Loucy (cell line): ENCODE measurements at regions not wholly inside any gene's neighbourhood (a gene's known extent, or its start where the extent isn't known, plus 50 kb on each side); places are given as distances from the start of the nearest gene placed in this dataset.

Experiments used
- H2AFZ ChIP-seq: fragments of 200-600 bp; sonication (generic); 2 replicates; pipeline ENCODE4 v1.6.0; 2016; ENCODE audit warnings: antibody characterized with exemption, mild to moderate bottlenecking, low read length, moderate library complexity
- H3F3A ChIP-seq: fragments of 200-600 bp; 2 replicates; pipeline ENCODE4 v1.6.0; 2016; ENCODE audit warnings: antibody characterized with exemption, low read depth, mild to moderate bottlenecking
- H3K27me3 ChIP-seq: fragments of 200-600 bp; sonication (generic); 2 replicates; pipeline ENCODE4 v1.6.1; 2014; ENCODE audit warnings: low read length, mild to moderate bottlenecking; ENCODE audit not compliant: insufficient read depth, poor library complexity, severe bottlenecking
- H3K36me3 ChIP-seq: fragments of 200-600 bp; sonication (generic); 2 replicates; pipeline ENCODE4 v1.6.1; 2016; ENCODE audit warnings: low read length; ENCODE audit not compliant: insufficient read depth
- H3K4me1 ChIP-seq: fragments of 200-600 bp; sonication (generic); 2 replicates; pipeline ENCODE4 v1.5.1; 2014; ENCODE audit warnings: low read length, mild to moderate bottlenecking; ENCODE audit not compliant: insufficient read depth, poor library complexity, severe bottlenecking
- H3K4me2 ChIP-seq: fragments of 200-600 bp; sonication (generic); 2 replicates; pipeline ENCODE4 v1.6.0; 2014; ENCODE audit warnings: antibody characterized with exemption, low read length, low read depth, mild to moderate bottlenecking; ENCODE audit not compliant: poor library complexity, severe bottlenecking
- H3K4me3 ChIP-seq: fragments of 200-600 bp; sonication (generic); 2 replicates; pipeline ENCODE4 v1.5.1; 2014; ENCODE audit warnings: low read length, mild to moderate bottlenecking, mixed read lengths; ENCODE audit not compliant: poor library complexity, severe bottlenecking
- H3K79me2 ChIP-seq: fragments of 200-600 bp; sonication (generic); 2 replicates; pipeline ENCODE4 v1.6.1; 2014; ENCODE audit warnings: low read length; ENCODE audit not compliant: insufficient read depth
- H3K9ac ChIP-seq: fragments of 200-600 bp; sonication (generic); 2 replicates; pipeline ENCODE4 v1.6.0; 2014; ENCODE audit warnings: mild to moderate bottlenecking, low read depth, low read length, moderate library complexity; ENCODE audit not compliant: poor library complexity, severe bottlenecking
- H3K9me2 ChIP-seq: fragments of 200-600 bp; sonication (generic); replicated peaks from 2 replicates; pipeline ENCODE4 v1.6.1; 2016; ENCODE audit warnings: low read depth, low read length, mixed read lengths
- H3K9me3 ChIP-seq: fragments of 200-600 bp; sonication (generic); 2 replicates; pipeline ENCODE4 v1.6.1; 2014; ENCODE audit warnings: mild to moderate bottlenecking, antibody characterized with exemption, low read length, low read depth; ENCODE audit not compliant: insufficient read depth
- H4K20me1 ChIP-seq: fragments of 200-600 bp; sonication (generic); 2 replicates; pipeline ENCODE4 v1.6.0; 2014; ENCODE audit warnings: antibody characterized with exemption, low read length, mild to moderate bottlenecking; ENCODE audit not compliant: insufficient read depth, poor library complexity, severe bottlenecking
- CTCF ChIP-seq: fragments of 200-600 bp; sonication (generic); conservative IDR thresholded peaks from 2 replicates; pipeline ENCODE4 v1.5.1; 2014; ENCODE audit warnings: mild to moderate bottlenecking, antibody characterized with exemption, low read length
- EZH2phosphoT487 ChIP-seq: fragments of 200-600 bp; IDR thresholded peaks from 2 replicates; pipeline ENCODE4 v1.6.1; 2018; ENCODE audit warnings: antibody characterized with exemption, mild to moderate bottlenecking, moderate library complexity, borderline replicate concordance

DNA sequence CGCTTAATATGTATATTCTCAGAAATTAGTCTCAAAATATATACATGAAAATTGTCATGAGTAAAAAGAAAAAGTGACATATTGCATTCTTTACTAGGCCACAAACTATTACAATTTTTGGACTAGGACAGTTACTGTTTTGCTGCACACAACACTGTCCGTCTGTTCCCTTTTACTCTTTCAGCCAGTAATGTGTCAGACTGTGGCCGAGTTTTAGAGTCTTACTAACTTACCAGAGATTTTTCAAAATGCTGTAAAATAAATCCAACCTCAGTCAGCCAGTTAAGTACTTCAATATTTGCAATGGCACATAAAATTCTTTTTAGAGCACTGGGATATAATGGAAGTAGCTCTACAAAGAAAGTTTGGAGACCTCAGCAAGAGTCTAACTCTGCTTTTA lies 380.3 kb upstream of the IL12A start:
- Histone ChIP-seq H3K9me2 (no peaks in the 10 kb centered on the region), H3K9ac (no peak overlapping the region), H3K4me1 (no peaks in the 10 kb centered on the region), H2AFZ (no peak overlapping the region), H3F3A (no peaks in the 10 kb centered on the region), H3K9me3 (no peaks in the 10 kb centered on the region), H3K36me3 (no peaks in the 10 kb centered on the region), H4K20me1 (no peaks in the 10 kb centered on the region), H3K4me3 (no peak overlapping the region), H3K27me3 (no peaks in the 10 kb centered on the region), H3K79me2 (no peaks in the 10 kb centered on the region), H3K4me2 (no peak overlapping the region)
- TF ChIP-seq CTCF (no peak), EZH2phosphoT487 (no peak)

- Histone ChIP-seq H4K20me1 (no peaks in the 10 kb centered on the region), H3F3A (no peaks in the 10 kb centered on the region), H3K4me1 (no peaks in the 10 kb centered on the region), H3K9ac (no peak overlapping the region), H3K4me2 (no peak overlapping the region), H2AFZ (no peak overlapping the region), H3K36me3 (no peaks in the 10 kb centered on the region), H3K9me3 (no peaks in the 10 kb centered on the region), H3K9me2 (no peaks in the 10 kb centered on the region), H3K4me3 (no peak overlapping the region), H3K79me2 (no peaks in the 10 kb centered on the region), H3K27me3 (no peaks in the 10 kb centered on the region)
- TF ChIP-seq CTCF (no peak), EZH2phosphoT487 (no peak)
These were observed 379.0 kb upstream of the IL12A start for GRCh38 chr3:159609625-159610024.

DNA sequence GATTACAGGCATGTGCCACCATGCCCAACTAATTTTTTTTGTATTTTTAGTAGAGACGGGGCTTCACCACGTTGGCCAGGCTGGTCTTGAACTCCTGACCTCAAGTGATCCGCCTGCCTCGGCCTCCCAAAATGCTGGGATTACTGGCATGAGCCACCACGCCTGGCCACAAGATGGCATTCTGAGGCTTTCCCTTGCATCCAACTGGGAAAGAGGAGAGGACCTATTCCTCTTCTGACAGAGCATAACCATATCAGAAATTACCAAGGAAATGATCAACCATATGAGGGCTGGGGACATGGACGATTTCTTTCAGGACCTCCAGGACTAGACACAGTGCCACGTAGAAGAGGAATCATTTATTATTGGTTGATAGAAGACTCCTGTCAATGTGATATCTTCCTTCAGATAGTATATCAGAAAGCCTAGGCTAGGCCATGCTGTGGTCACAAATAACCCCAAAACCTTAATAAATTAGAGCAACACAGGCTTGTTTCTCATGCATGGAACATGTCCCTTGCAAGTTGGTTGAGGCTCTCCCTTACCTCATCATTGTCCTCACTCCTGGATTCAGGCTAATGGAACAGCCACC lies 372.3 kb upstream of the IL12A start:
- Histone ChIP-seq H3K9ac (no peak overlapping the region), H3K4me1 (no peaks in the 10 kb centered on the region), H3K79me2 (no peaks in the 10 kb centered on the region), H3K9me2 (0 out of 2 replicates have a peak, but pooled peaks cover 5% of the 10 kb centered on the region), H3K4me3 (no peak overlapping the region), H3K27me3 (no peaks in the 10 kb centered on the region), H2AFZ (no peak overlapping the region), H4K20me1 (no peaks in the 10 kb centered on the region), H3K9me3 (no peaks in the 10 kb centered on the region), H3F3A (no peaks in the 10 kb centered on the region), H3K4me2 (no peak overlapping the region), H3K36me3 (no peaks in the 10 kb centered on the region)
- TF ChIP-seq EZH2phosphoT487, result no peak
- no peak for TF ChIP-seq CTCF
